HG03565 (cell line): ENCODE measurements at regions not wholly inside any gene's neighbourhood (a gene's known extent, or its start where the extent isn't known, plus 50 kb on each side); places are given as distances from the start of the nearest gene placed in this dataset.
A peak's percentile ranks its signal among the peaks of the same experiment; 100 is the strongest.

Experiments used
- ATAC-seq: cut with Tn5 transposase; IDR thresholded peaks from one replicate; pipeline ENCODE4 v1.9.1; 2021; ENCODE audit warnings: mild to moderate bottlenecking, moderate library complexity; ENCODE audit not compliant: unreplicated experiment

- no peak for ATAC-seq
Measured at GRCh38 chr2:204042401-204042800, 105.8 kb downstream of the ICOS start.

- peak; percentile 66 for ATAC-seq
Measured at GRCh38 chr2:204046145-204046544, 109.6 kb downstream of the ICOS start.

GRCh38 chr2:204049635-204050034 is 113.1 kb downstream of the ICOS start:
- peak; percentile 77 for ATAC-seq

GRCh38 chr2:204050681-204051080 is 114.1 kb downstream of the ICOS start:
- no peak for ATAC-seq

- ATAC-seq: no peak
Measured at GRCh38 chr2:204051476-204051875, 114.9 kb downstream of the ICOS start.

- no peak for ATAC-seq
Measured at GRCh38 chr2:204051984-204052556, 115.5 kb downstream of the ICOS start.

GRCh38 chr2:204059016-204059415 is 122.5 kb downstream of the ICOS start:
- ATAC-seq: no peak

GRCh38 chr2:204060841-204061240 is 124.3 kb downstream of the ICOS start:
- no peak for ATAC-seq

- no peak for ATAC-seq
Measured at GRCh38 chr2:204061241-204061640, 124.7 kb downstream of the ICOS start.

- ATAC-seq: no peak
Measured at GRCh38 chr2:204064119-204064518, 127.6 kb downstream of the ICOS start.

- no peak for ATAC-seq
Measured at GRCh38 chr2:204065566-204065965, 129.0 kb downstream of the ICOS start.

GRCh38 chr2:204066051-204066450 is 129.5 kb downstream of the ICOS start:
- ATAC-seq: no peak

- no peak for ATAC-seq
Measured at GRCh38 chr2:204069804-204070203, 133.2 kb downstream of the ICOS start.

GRCh38 chr2:204072443-204073324 is 136.1 kb downstream of the ICOS start:
- peak; percentile 43 for ATAC-seq

- no peak for ATAC-seq
Measured at GRCh38 chr2:204074456-204074855, 137.9 kb downstream of the ICOS start.

- ATAC-seq: no peak
Measured at GRCh38 chr2:204078003-204078698, 141.6 kb downstream of the ICOS start.

- no peak for ATAC-seq
Measured at GRCh38 chr2:204081487-204082425, 145.2 kb downstream of the ICOS start.

- no peak for ATAC-seq
Measured at GRCh38 chr2:204086167-204086566, 149.6 kb downstream of the ICOS start.

GRCh38 chr2:204089105-204089504 is 152.5 kb downstream of the ICOS start:
- no peak for ATAC-seq

- no peak for ATAC-seq
Measured at GRCh38 chr2:204089574-204089973, 153.0 kb downstream of the ICOS start.

- ATAC-seq: no peak
Measured at GRCh38 chr2:204090021-204090420, 153.5 kb downstream of the ICOS start.
